Adrenal gland (tissue), 5 donors: ENCODE measurements at regions not wholly inside any gene's neighbourhood (a gene's known extent, or its start where the extent isn't known, plus 50 kb on each side); places are given as distances from the start of the nearest gene placed in this dataset.

Source experiments
- CTCF ChIP-seq, 6 experiments: fragments of 450-650 bp in 4 of 6; fragments of 200-600 bp in 2 of 6; sonication (generic) in 1 of 6; IDR thresholded peaks; 1 replicate in 5 of 6; 2 replicates in 1 of 6; pipeline versions ENCODE4 v1.5.1 to v1.8.0; 2016 to 2021; ENCODE audit warnings: antibody characterized with exemption in 6 of 6, mild to moderate bottlenecking in 2 of 6, moderate library complexity in 1 of 6
- POLR2A ChIP-seq, 2 donors: fragments of 450-650 bp; IDR thresholded peaks; one replicate each; pipeline ENCODE4 v1.6.1; 2017; ENCODE audit warnings: antibody characterized with exemption in 2 of 2, mild to moderate bottlenecking in 2 of 2, moderate library complexity in 1 of 2
- donor health status: DM: no; HTN: no; CAD: no.

GRCh38 chr18:40824291-40824690 is 1130.7 kb upstream of the PIK3C3 start:
- no peak for TF ChIP-seq CTCF (IDR thresholded peaks at IDR 0.05)
- TF ChIP-seq POLR2A (IDR thresholded peaks at IDR 0.05) = no peak
